HepG2 (cell line): ENCODE measurements at regions not wholly inside any gene's neighbourhood (a gene's known extent, or its start where the extent isn't known, plus 50 kb on each side); places are given as distances from the start of the nearest gene placed in this dataset.

Experiments used
- ATAC-seq: fragments of 200-7000 bp; cut with Tn5 transposase; 3 replicates; pipeline ENCODE4 v1.9.1; 2020; ENCODE audit warnings: mild to moderate bottlenecking, moderate library complexity
- BruUV-seq: library from RNA; stranded (reverse); fragments of 400-500 nt; replicated peaks from 2 replicates; lab custom pipeline; 2021; lab: Mats Ljungman, UMichigan
- CTCF ChIA-PET: fragments of 300-600 bp; formaldehyde crosslinking; extraction: SDS; loops from one replicate; lab custom pipeline; 2021; ENCODE audit warnings: low total read pairs, inconsistent platforms, low intra/inter-chr PET ratio; lab: Yijun Ruan, JAX
- POLR2A ChIA-PET: fragments of 350-600 bp; sonication (Branson Sonifier 250); formaldehyde crosslinking; loops from one replicate; lab custom pipeline; 2020; ENCODE audit warnings: antibody characterized with exemption, inconsistent platforms; lab: Yijun Ruan, JAX
- DNase-seq: peaks from one replicate; pipeline ENCODE4 v3.0.0-alpha.2; 2015; ENCODE audit warnings: low spot score
- FAIRE-seq: peaks from 3 replicates; lab custom pipeline; 2011; peaks lifted over from hg19 to GRCh38; lab: Jason Lieb, UNC
- H2AFZ ChIP-seq: one replicate; pipeline ENCODE4 v1.6.1; 2011; ENCODE audit warnings: low read length, inconsistent platforms
- H3K27ac ChIP-seq: fragments of 300-600 bp; 3 replicates; pipeline ENCODE4 v1.8.0; 2011; ENCODE audit warnings: mixed run types, mild to moderate bottlenecking, mixed read lengths, low read length, inconsistent platforms; ENCODE audit not compliant: insufficient read depth; ENCODE audit errors: extremely low read length
- H3K27me3 ChIP-seq, 2 experiments: fragments of 200-600 bp in 1 of 2; 2 replicates in 1 of 2; 3 replicates in 1 of 2; pipeline versions ENCODE4 v1.6.0 to v1.8.0; 2011; ENCODE audit warnings: low read length in 2 of 2, mild to moderate bottlenecking in 2 of 2, moderate library complexity in 2 of 2, inconsistent platforms in 1 of 2; ENCODE audit not compliant: insufficient read depth in 2 of 2, control insufficient read depth in 1 of 2
- H3K36me3 ChIP-seq, 2 experiments: fragments of 200-600 bp in 1 of 2; replicated peaks in 1 of 2; 2 replicates in 1 of 2; 3 replicates in 1 of 2; pipeline versions ENCODE4 v1.5.1 to v1.8.0; 2011; ENCODE audit warnings: low read length in 2 of 2, inconsistent platforms in 1 of 2; ENCODE audit not compliant: insufficient read depth in 2 of 2, control insufficient read depth in 1 of 2
- H3K4me1 ChIP-seq: 2 replicates; pipeline ENCODE4 v1.5.1; 2012; ENCODE audit warnings: low read length, inconsistent platforms; ENCODE audit not compliant: insufficient read depth
- H3K4me2 ChIP-seq: 2 replicates; pipeline ENCODE4 v1.6.0; 2011; ENCODE audit warnings: low read depth, low read length, inconsistent platforms
- H3K4me3 ChIP-seq, 3 experiments: fragments of 200-600 bp in 1 of 3; sonication (generic), shearing (Covaris generic) in 1 of 3; replicated peaks in 1 of 3; 2 replicates each; pipeline ENCODE4 v1.5.1; 2011 to 2016; ENCODE audit warnings: low read length in 3 of 3, inconsistent platforms in 2 of 3, low read depth in 2 of 3, mild to moderate bottlenecking in 2 of 3, control low read depth in 1 of 3, mixed read lengths in 1 of 3; ENCODE audit not compliant: insufficient read depth in 1 of 3
- H3K79me2 ChIP-seq: one replicate; pipeline ENCODE4 v1.6.1; 2011; ENCODE audit warnings: low read length, inconsistent platforms; ENCODE audit not compliant: insufficient read depth
- H3K9ac ChIP-seq: 2 replicates; pipeline ENCODE4 v1.6.0; 2011; ENCODE audit warnings: mild to moderate bottlenecking, low read depth, low read length, inconsistent platforms; ENCODE audit not compliant: insufficient read depth
- H3K9me3 ChIP-seq: 2 replicates; pipeline ENCODE4 v1.5.1; 2012; ENCODE audit warnings: mild to moderate bottlenecking, low read length
- H4K20me1 ChIP-seq: 2 replicates; pipeline ENCODE4 v1.6.0; 2011; ENCODE audit warnings: inconsistent platforms, mild to moderate bottlenecking, low read length, moderate library complexity; ENCODE audit not compliant: insufficient read depth
- BATF2 ChIP-seq: sonication (generic); formaldehyde crosslinking; IDR thresholded peaks from 2 replicates; pipeline ENCODE4 v1.8.0; 2022; ENCODE audit warnings: mild to moderate bottlenecking, missing genetic modification reagents, moderate library complexity
- CHD4 ChIP-seq: fragments of 200-600 bp; sonication (generic); IDR thresholded peaks from 2 replicates; pipeline ENCODE4 v1.7.0; 2017; ENCODE audit warnings: mild to moderate bottlenecking, low read length, borderline replicate concordance
- CREBL2 ChIP-seq: sonication (generic); formaldehyde crosslinking; IDR thresholded peaks from 2 replicates; pipeline ENCODE4 v1.8.1; 2023; ENCODE audit warnings: missing genetic modification reagents, mild to moderate bottlenecking, borderline replicate concordance
- HNF1B ChIP-seq: sonication (generic); formaldehyde crosslinking; IDR thresholded peaks from 2 replicates; pipeline ENCODE4 v1.5.1; 2020; ENCODE audit warnings: mild to moderate bottlenecking, moderate library complexity, missing genetic modification reagents
- REPIN1 ChIP-seq: sonication (generic); formaldehyde crosslinking; IDR thresholded peaks from 2 replicates; pipeline ENCODE4 v1.8.0; 2022; ENCODE audit warnings: missing genetic modification reagents, low read depth, mild to moderate bottlenecking, borderline replicate concordance
- TEF ChIP-seq: sonication (generic); formaldehyde crosslinking; IDR thresholded peaks from 2 replicates; pipeline ENCODE4 v1.5.0; 2020; ENCODE audit warnings: missing genetic modification reagents
- TP53 ChIP-seq: sonication (generic); formaldehyde crosslinking; conservative IDR thresholded peaks from 2 replicates; pipeline ENCODE4 v1.4.0; 2020; ENCODE audit warnings: missing genetic modification reagents
- ZFP1 ChIP-seq: IDR thresholded peaks from 2 replicates; pipeline ENCODE4 v1.6.1; 2016
- ZNF12 ChIP-seq: sonication (generic); formaldehyde crosslinking; IDR thresholded peaks from 2 replicates; pipeline ENCODE4 v1.5.0; 2020; ENCODE audit warnings: missing genetic modification reagents
- ZNF224 ChIP-seq: sonication (generic); formaldehyde crosslinking; IDR thresholded peaks from 2 replicates; pipeline ENCODE4 v1.5.0; 2020; ENCODE audit warnings: mild to moderate bottlenecking, missing genetic modification reagents
- ZNF350 ChIP-seq: sonication (generic); formaldehyde crosslinking; IDR thresholded peaks from 2 replicates; pipeline ENCODE4 v1.4.0; 2020; ENCODE audit warnings: mild to moderate bottlenecking, low read depth, missing genetic modification reagents, borderline replicate concordance
- ZNF562 ChIP-seq: sonication (generic); formaldehyde crosslinking; IDR thresholded peaks from 2 replicates; pipeline ENCODE4 v1.8.0; 2022; ENCODE audit warnings: missing genetic modification reagents, borderline replicate concordance
- ZNF674 ChIP-seq: sonication (generic); formaldehyde crosslinking; IDR thresholded peaks from 2 replicates; pipeline ENCODE4 v1.5.0; 2020; ENCODE audit warnings: low read depth, mild to moderate bottlenecking, missing genetic modification reagents
- ZSCAN20 ChIP-seq: sonication (generic); formaldehyde crosslinking; IDR thresholded peaks from 2 replicates; pipeline ENCODE4 v1.4.0; 2020; ENCODE audit warnings: missing genetic modification reagents, mild to moderate bottlenecking, borderline replicate concordance
- WGBS: methylation state at CpG from one replicate; pipeline ENCODE4 v1.1.6; 2017; ENCODE audit warnings: low lambda C conversion rate; 5-methylcytosine and 5-hydroxymethylcytosine counted together
- in situ Hi-C: cut with HindIII; loops from 2 replicates; pipeline ENCODE4 v1.10.0; 2017; ENCODE audit warnings: low pct_unique_long_range_greater_than_20kb; ENCODE audit not compliant: extremely low pct_ligation_motif_present
- intact Hi-C: fragments of 100-400 bp; cut with micrococcal nuclease; formaldehyde crosslinking; loops from one replicate; pipeline ENCODE4 v1.10.0; 2022; ENCODE audit not compliant: unreplicated experiment
- TF ChIP-seq, protein P1 (sequence below): IDR thresholded peaks from 2 replicates; pipeline ENCODE4 v1.4.0; 2020; ENCODE audit warnings: mild to moderate bottlenecking, missing genetic modification reagents
- TF ChIP-seq, protein P2 (sequence below): sonication (generic); formaldehyde crosslinking; IDR thresholded peaks from 2 replicates; pipeline ENCODE4 v1.8.0; 2022; ENCODE audit warnings: mild to moderate bottlenecking, missing genetic modification reagents

- no peak for TF ChIP-seq ZNF674
Observed at GRCh38 chr3:147799601-147800000, 390.4 kb downstream of the ZIC1 start (continued).

GRCh38 chr3:147807776-147808175 is 398.6 kb downstream of the ZIC1 start:
- H2AFZ ChIP-seq: no peak overlapping the region
- no peaks in the 10 kb centered on the region for H3K79me2 ChIP-seq
- BruUV-seq: no TSS peak
- H3K4me3 ChIP-seq: no peak overlapping the region
- H3K27me3 ChIP-seq: no peaks in the 10 kb centered on the region
- no peak overlapping the region for H3K27ac ChIP-seq
- no peak for ATAC-seq
- H3K9me3 ChIP-seq: no peaks in the 10 kb centered on the region
- in situ Hi-C loops: no loop called here
- ChIA-PET CTCF (no interaction called here), POLR2A (no interaction called here)
- no peak for DNase-seq
- H3K4me1 ChIP-seq: no peaks in the 10 kb centered on the region
- no peak for FAIRE-seq
- H3K9ac ChIP-seq: no peak overlapping the region
- WGBS: 5% methylated on average over 1 of the region's 1 CpG
- H3K36me3 ChIP-seq: no peaks in the 10 kb centered on the region
- no peak overlapping the region for H3K4me2 ChIP-seq
- H4K20me1 ChIP-seq: no peaks in the 10 kb centered on the region
- intact Hi-C loops: no loop called here
- TF ChIP-seq ZNF350 (CRISPR knock-in tag) (no peak), ZNF224 (CRISPR knock-in tag) (no peak), HNF1B (CRISPR knock-in tag) (no peak), BATF2 (CRISPR knock-in tag) (no peak), CHD4 (no peak), CREBL2 (CRISPR knock-in tag) (no peak), TP53 (CRISPR knock-in tag) (no peak), ZSCAN20 (CRISPR knock-in tag) (no peak), ZFP1 (CRISPR knock-in tag) (no peak), TEF (CRISPR knock-in tag) (no peak), REPIN1 (CRISPR knock-in tag) (no peak), ZNF562 (CRISPR knock-in tag) (no peak), ZNF12 (CRISPR knock-in tag) (no peak)
- TF ChIP-seq, protein P1, sequence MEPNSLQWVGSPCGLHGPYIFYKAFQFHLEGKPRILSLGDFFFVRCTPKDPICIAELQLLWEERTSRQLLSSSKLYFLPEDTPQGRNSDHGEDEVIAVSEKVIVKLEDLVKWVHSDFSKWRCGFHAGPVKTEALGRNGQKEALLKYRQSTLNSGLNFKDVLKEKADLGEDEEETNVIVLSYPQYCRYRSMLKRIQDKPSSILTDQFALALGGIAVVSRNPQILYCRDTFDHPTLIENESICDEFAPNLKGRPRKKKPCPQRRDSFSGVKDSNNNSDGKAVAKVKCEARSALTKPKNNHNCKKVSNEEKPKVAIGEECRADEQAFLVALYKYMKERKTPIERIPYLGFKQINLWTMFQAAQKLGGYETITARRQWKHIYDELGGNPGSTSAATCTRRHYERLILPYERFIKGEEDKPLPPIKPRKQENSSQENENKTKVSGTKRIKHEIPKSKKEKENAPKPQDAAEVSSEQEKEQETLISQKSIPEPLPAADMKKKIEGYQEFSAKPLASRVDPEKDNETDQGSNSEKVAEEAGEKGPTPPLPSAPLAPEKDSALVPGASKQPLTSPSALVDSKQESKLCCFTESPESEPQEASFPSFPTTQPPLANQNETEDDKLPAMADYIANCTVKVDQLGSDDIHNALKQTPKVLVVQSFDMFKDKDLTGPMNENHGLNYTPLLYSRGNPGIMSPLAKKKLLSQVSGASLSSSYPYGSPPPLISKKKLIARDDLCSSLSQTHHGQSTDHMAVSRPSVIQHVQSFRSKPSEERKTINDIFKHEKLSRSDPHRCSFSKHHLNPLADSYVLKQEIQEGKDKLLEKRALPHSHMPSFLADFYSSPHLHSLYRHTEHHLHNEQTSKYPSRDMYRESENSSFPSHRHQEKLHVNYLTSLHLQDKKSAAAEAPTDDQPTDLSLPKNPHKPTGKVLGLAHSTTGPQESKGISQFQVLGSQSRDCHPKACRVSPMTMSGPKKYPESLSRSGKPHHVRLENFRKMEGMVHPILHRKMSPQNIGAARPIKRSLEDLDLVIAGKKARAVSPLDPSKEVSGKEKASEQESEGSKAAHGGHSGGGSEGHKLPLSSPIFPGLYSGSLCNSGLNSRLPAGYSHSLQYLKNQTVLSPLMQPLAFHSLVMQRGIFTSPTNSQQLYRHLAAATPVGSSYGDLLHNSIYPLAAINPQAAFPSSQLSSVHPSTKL (CRISPR knock-in tag): no peak
- TF ChIP-seq, protein P2, sequence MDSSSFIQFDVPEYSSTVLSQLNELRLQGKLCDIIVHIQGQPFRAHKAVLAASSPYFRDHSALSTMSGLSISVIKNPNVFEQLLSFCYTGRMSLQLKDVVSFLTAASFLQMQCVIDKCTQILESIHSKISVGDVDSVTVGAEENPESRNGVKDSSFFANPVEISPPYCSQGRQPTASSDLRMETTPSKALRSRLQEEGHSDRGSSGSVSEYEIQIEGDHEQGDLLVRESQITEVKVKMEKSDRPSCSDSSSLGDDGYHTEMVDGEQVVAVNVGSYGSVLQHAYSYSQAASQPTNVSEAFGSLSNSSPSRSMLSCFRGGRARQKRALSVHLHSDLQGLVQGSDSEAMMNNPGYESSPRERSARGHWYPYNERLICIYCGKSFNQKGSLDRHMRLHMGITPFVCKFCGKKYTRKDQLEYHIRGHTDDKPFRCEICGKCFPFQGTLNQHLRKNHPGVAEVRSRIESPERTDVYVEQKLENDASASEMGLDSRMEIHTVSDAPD (CRISPR knock-in tag): no peak
